ENCODE measurements at regions not wholly inside any gene's neighbourhood (a gene's known extent, or its start where the extent isn't known, plus 50 kb on each side); places are given as distances from the start of the nearest gene placed in this dataset.

DNA sequence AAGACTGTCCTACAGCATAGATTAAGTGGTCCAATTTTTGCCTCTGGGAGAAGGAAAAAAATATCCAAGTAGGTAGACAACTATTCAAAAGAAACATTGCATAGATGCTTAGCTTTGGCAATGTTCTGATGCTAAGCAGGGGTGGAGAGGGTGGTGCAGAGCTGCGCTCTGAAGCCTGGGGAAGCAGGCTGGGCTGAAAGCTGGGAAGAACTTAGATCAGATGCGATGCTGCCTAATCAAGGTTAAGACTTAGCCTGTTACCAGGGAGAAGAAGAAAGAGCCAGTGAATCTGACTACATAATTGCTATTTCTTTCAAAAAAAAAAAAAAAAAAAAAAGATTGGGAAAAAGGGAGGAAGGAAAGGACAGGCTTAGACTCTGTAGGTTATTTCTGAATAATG lies 89.0 kb upstream of the SCOC start:
- TF ChIP-seq TAF1 (IDR thresholded peaks at IDR 0.05; ENCODE audit: borderline replicate concordance, low read depth, low read length) (no peak), POLR2AphosphoS5 (IDR thresholded peaks at IDR 0.05; ENCODE audit: low read depth, low read length) (no peak)

All from GM12892 (cell line).